ENCODE measurements at regions not wholly inside any gene's neighbourhood (a gene's known extent, or its start where the extent isn't known, plus 50 kb on each side); places are given as distances from the start of the nearest gene placed in this dataset.

DNA sequence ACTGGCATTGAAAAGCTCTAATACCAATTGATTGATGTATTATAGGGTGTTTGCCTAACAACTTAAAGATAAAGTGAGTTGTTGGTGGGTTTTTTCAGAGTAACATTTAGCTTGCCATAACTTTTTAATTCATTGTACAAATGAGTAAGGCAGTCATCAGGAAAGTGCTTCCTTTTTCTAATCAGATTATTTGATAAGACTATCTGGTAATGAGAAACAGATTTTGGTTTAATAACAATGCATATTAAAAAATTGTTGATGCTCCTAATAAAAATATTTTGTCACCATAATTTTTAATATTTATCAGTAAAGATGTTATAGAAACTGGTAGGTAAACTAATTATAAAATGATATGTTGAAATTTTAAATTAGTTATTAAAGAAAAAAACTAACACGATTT is 51.3 kb downstream of the BLTP1 start:
- no peak for DNase-seq (ENCODE audit: low spot score)

DNA sequence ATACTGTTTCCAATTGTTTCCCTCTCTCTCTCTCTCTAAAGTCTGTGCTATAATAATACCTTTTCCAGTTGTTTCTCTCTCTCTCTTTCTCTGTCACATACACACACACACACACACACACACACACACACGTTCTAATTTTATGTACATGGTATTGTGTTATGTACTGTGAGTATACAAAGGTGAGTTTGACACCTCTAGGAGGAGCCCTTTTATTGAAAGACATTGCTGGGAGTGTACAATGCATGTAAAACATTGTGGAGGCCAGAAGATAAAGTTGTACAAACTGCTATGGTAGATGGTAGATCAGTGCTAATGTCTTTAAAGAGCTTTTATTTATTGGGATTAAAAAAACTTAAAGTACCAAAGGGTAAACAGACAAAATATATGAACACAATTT is 53.6 kb downstream of the BLTP1 start:
- no peak for DNase-seq (ENCODE audit: low spot score)

DNA sequence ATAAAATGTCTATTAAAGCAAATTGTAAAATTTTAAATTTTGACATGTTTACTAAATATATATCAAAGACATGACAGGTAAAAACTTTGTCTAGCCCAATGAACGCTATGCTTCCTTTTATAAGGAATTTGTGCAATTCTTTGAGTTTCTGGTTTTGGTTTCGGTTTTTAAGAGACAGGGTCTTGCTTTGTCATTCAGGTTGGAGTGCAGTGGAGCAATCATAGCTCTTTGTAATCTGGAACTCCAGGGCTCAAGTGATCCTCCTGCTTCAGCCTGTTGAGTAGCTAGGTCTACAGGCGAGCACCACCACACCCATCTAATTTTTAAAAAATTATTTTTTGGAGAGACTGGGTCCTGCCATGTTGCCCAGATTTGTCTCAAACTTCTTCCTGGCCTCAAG is 60.7 kb downstream of the BLTP1 start:
- no peak for DNase-seq (ENCODE audit: low spot score)

DNA sequence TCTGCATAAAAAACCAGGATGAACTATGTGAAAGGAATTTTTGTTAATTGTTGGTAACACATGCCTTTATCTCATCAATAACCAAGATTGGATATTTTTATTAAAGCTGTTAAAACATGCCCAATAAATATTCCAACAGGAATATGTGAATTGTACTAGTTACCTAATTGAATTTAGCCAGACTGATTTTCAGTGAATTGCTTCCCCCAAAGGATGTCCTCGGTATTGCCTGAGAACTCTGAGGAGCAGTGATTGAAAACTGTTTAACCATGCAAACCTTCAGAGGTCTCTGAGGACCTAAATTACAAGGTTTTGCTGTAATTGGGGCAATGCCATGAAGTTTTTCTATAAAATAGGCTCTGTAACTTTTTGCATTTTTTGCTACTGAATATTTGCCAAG is 66.6 kb downstream of the BLTP1 start:
- DNase-seq (ENCODE audit: low spot score): no peak

GRCh38 chr4:122219356-122219755 is 67.2 kb downstream of the BLTP1 start:
- DNase-seq (ENCODE audit: low spot score): no peak

- DNase-seq (ENCODE audit: low spot score): no peak
These were observed 69.2 kb downstream of the BLTP1 start for GRCh38 chr4:122221322-122221721.

DNA sequence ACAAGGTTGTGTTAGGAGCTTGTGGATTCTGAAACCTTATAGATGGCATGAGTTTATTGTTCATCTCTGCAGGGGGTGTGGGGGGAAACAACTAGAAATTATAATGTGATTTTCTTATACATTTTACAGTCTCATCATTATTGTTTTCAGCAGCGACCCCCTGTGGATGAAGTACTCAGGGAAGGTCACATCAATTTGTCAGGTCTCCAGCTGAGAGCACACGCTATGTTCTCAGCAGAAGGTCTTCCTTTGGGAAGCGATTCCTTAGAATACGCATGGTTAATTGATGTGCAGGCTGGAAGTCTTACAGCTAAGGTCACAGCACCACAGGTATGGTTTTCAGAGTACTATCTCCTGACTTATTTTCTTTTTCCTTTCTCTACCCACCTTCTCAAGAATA is 72.2 kb downstream of the BLTP1 start:
- no peak for DNase-seq (ENCODE audit: low spot score)

DNA sequence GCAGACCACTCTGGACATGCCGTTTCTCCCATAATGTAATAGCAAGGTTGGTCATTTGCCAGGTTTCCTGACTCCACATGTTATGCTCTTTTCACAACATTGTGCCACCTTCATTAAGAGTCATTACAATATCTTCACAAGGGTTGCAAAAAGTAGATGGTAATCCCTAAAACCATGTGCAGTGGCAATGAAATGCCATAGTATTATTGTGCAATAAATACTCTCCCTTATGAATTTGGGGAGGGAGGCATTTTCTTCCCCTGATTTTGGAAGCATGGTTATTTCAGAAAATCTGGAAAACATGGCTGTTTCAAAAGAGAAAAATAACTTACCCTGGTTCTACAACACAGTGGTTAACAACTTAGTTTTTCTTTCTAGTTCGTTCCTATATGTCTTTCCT is 75.1 kb downstream of the BLTP1 start:
- no peak for DNase-seq (ENCODE audit: low spot score)

DNA sequence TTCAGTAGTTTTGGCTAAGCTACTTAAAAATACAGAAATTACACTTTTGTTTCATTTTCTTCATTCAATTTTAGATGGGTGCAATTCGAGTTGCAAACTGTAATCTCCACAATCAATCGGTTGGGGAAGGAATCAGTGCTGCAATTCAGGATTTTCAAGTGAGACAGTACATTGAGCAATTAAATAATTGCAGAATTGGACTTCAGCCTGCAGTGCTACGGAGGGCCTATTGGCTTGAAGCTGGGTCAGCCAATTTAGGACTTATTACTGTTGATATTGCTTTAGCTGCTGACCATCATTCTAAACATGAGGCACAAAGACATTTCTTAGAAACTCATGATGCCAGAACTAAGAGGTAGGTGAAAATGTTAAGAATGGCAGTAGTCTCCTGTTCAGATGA is 77.7 kb downstream of the BLTP1 start:
- no peak for DNase-seq (ENCODE audit: low spot score)

DNA sequence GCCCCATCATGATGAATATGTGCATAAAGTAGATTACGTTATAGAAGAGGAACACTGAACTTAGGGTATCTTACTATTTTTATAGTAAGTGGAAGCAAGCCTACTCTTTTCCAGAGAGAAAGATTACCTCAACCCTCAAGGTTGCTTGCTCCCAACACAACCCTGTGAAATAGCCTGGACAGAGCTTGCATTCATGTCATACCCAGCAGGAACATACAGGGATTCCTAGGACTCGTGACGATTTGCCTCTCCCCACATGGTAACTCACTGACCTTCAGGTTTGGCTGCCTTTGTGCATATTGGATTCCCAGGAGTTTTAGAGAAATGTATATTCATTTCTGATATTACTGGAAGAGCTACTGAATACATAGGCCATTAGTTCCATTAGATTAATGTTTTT is 80.5 kb downstream of the BLTP1 start:
- no peak for DNase-seq (ENCODE audit: low spot score)

DNA sequence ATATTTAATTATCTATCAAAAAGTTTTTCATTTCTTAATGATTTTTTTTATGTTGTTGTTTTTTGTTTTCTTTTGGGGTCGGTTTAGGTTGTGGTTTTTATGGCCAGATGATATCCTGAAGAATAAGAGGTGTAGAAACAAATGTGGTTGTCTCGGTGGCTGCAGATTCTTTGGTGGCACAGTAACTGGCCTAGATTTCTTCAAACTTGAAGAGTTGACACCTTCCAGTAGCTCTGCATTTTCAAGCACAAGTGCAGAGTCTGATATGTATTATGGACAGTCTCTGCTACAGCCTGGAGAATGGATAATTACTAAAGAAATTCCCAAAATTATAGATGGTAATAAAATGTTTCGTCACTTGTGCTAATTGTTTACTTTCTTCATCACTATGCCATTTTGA is 82.6 kb downstream of the BLTP1 start:
- no peak for DNase-seq (ENCODE audit: low spot score)

DNA sequence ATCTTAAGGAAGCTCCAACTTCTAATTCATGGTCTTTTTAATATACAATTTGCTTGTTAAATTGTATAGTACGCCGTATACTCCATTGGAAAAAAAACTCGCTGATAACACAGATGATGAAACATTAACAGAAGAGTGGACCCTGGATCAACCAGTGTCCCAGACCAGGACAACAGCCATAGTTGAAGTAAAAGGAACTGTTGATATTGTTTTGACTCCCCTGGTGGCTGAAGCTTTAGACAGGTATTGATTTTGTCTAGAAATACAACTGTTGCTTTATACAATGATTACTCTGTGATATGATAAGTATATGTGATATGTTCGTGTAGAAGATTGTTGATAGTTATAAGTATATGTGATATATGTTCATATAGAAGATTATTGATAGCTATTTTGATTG is 91.7 kb downstream of the BLTP1 start:
- DNase-seq (ENCODE audit: low spot score): no peak

- DNase-seq (ENCODE audit: low spot score): no peak
These were observed 92.6 kb downstream of the BLTP1 start for GRCh38 chr4:122244764-122245163.

DNA sequence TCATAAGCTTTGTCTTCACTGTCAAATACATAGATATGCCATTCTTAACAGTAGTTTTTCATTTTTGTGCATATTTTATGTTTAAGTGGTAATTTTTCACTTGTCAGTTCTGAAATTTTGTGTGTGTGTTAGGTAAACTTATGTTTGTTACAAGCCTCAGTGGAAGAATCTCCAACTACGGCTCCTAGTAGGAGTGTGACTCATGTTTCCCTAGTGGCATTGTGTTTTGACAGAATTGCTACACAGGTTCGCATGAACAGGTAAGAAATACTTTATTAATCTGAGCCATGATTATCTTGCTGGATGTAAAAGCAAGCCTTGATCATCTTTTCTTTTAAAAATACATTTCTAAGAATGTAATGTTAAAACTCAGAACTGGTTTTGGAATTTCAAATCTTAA is 94.4 kb downstream of the BLTP1 start:
- DNase-seq (ENCODE audit: low spot score): no peak

DNA sequence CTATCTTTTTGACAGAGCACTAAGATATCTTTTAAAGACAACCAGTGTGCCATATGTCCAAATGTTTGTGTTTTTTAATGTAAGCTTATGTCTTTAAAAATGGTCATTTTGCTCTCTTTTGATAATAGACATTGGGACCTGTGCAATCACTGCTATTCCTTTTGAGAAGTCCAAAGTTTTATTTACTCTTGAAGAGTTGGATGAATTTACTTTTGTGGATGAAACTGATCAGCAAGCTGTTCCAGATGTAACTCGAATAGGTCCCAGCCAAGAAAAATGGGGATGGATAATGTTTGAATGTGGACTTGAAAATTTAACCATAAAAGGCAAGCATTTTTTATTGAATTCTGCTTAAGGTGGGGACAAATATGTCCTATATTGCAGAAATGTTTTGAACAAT is 97.2 kb downstream of the BLTP1 start:
- DNase-seq (ENCODE audit: low spot score): no peak

DNA sequence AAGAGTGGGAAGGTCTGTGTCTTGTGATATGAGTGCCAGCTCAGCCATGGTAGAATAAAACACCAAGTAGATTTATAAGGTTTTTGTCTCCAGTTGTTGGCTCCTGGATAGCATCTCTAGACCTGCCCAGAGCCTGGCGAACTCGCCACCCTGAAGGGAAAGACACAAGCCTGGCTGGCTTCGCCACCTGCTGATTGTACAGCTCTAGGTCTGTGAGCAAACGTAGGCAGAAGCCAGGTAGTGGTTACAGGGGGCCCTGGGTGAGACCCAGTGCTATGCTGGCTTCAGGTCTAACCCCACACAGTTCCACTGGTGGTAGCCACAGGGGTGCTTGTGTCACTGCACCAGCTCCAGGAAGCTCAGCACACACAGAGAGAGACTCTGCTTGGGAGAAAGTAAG is 100.5 kb downstream of the BLTP1 start:
- DNase-seq (ENCODE audit: low spot score): no peak

- DNase-seq (ENCODE audit: low spot score): no peak
These were observed 107.7 kb downstream of the BLTP1 start for GRCh38 chr4:122259849-122260248.

DNA sequence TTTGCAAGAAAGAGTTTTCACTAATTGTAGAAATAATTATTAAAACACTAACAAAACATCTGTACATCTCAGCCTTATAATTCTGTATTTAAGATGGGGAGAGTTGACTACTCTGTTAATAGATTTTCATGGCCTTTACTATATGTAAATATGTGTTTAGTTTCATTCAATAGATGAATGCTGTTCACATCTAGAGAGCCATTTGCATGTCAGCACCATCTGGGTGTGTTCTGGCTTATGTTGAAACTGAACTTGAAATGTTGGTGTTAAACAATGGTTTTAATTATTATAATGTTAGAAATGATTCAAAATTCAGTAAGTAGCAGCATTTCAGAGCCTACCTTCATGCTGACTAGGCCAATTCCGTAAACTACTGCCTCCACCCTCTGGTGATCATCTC is 102.5 kb upstream of the ADAD1 start:
- DNase-seq (ENCODE audit: low spot score): no peak

- no peak for DNase-seq (ENCODE audit: low spot score)
These were observed 99.8 kb upstream of the ADAD1 start for GRCh38 chr4:122278976-122279375.

- DNase-seq (ENCODE audit: low spot score): no peak
These were observed 99.1 kb upstream of the ADAD1 start for GRCh38 chr4:122279670-122280069.

DNA sequence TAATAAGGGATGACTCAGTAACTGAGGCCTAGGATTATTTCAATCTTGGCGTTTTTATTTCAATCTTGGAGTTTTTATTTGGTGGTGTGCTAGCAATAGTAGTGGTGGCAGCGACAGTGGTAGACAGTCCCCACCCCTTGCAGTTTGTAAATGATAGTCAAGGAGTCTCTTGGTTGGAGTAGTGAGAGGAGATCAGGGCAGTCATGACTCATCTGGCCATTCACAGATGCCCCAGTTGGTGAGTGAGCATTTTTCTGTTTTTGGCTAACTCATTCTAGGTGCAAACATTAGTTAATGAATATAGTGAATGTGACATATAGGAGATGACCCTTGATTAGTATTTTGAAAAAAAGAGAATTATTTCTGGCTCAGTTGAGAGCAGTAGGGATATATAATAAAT is 93.5 kb upstream of the ADAD1 start:
- no peak for DNase-seq (ENCODE audit: low spot score)

DNA sequence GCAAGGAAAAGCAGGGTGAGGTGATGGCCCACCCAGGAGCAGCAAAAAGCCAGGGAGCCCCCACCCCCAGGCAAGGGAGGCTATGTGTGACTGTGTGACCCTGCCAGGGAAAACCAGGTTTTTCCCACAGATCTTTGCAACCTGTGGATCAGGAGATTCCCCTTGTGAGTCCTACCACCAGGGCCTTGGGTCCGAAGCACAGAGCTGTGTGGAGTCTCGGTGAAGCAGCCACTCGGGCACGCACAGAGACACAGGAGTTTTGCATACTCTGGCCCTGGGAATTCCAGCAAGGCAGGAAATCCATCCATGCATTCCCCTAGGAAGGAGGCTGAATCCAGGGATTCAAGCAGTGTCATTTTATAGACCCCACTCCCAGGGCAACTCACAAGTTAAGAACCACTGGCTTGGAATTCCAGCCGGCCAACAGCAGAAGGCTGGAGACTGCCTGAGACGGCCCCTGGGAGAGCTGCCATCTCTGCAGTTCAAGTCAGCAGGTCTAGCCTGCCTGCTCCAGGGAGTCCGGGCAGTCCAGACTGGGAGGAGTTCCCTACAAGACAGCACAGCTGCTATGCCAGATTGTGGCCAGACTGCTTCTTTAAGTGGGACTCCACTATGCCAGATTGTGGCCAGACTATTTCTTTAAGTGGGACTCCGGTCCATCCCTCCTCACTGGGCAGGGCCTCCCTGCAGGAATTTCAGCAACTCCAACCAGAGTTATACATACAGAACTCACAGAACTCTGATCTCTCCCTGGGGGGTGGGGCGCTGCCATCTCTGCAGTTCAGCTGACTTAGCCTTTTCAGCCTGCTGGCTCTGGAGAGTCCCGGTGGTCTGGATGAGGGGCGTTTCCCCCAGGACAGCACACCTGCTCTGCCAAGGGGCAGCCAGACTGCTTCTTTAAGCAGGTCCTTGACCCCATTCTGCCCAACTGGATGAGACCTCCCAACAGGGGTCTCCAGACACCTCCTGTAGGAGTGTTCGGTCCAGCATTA is 85.1 kb upstream of the ADAD1 start:
- no peak for DNase-seq (ENCODE audit: low spot score)

DNA sequence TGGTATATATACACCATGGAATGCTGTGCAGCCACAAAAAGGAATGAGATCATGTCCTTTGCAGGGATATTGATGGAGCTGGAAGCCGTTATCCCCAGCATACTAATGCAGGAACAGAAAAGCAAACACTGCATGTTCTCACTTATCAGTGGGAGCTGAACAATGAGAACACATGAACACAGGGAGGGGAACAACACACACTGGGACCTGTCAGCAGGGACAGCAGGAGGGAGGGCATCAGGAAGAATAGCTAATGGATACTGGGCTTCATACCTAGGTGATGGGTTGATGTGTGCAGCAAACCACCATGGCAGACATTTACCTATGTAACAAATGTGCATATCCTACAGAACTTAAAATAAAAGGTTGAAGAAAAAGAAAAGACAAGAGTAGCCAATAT is 81.1 kb upstream of the ADAD1 start:
- DNase-seq (ENCODE audit: low spot score): no peak

GRCh38 chr4:122300776-122301175 is 78.0 kb upstream of the ADAD1 start:
- no peak for DNase-seq (ENCODE audit: low spot score)
